ENCODE measurements at regions not wholly inside any gene's neighbourhood (a gene's known extent, or its start where the extent isn't known, plus 50 kb on each side); places are given as distances from the start of the nearest gene placed in this dataset.

- no peak for DNase-seq
- H3K4me1 ChIP-seq (ENCODE audit: control insufficient read depth, insufficient read depth, low read length, poor library complexity, severe bottlenecking): no peaks in the 10 kb centered on the region
- H3K27me3 ChIP-seq (replicated peaks; ENCODE audit: control insufficient read depth, insufficient read depth, low read length, poor library complexity, severe bottlenecking): no peaks in the 10 kb centered on the region
- no peaks in the 10 kb centered on the region for H3K36me3 ChIP-seq (ENCODE audit: control insufficient read depth, insufficient read depth, low read length)
- no peak overlapping the region for H3K27ac ChIP-seq (ENCODE audit: insufficient read depth, low read length, poor library complexity, severe bottlenecking)
- no peak overlapping the region for H3K4me3 ChIP-seq (ENCODE audit: insufficient read depth, low read depth, low read length, poor library complexity, severe bottlenecking)
- H3K9me3 ChIP-seq (ENCODE audit: control insufficient read depth, low read length): no peaks in the 10 kb centered on the region
Observed at GRCh38 chr3:26535151-26535550, 87.4 kb upstream of the LRRC3B start.

GRCh38 chr3:26536955-26537354, 85.6 kb upstream of the LRRC3B start:
- H3K4me1 ChIP-seq (ENCODE audit: control insufficient read depth, insufficient read depth, low read length, poor library complexity, severe bottlenecking): no peaks in the 10 kb centered on the region
- no peaks in the 10 kb centered on the region for H3K9me3 ChIP-seq (ENCODE audit: control insufficient read depth, low read length)
- no peaks in the 10 kb centered on the region for H3K36me3 ChIP-seq (ENCODE audit: control insufficient read depth, insufficient read depth, low read length)
- H3K27me3 ChIP-seq (replicated peaks; ENCODE audit: control insufficient read depth, insufficient read depth, low read length, poor library complexity, severe bottlenecking): no peaks in the 10 kb centered on the region
- no peak for DNase-seq
- no peak overlapping the region for H3K27ac ChIP-seq (ENCODE audit: insufficient read depth, low read length, poor library complexity, severe bottlenecking)
- no peak overlapping the region for H3K4me3 ChIP-seq (ENCODE audit: insufficient read depth, low read depth, low read length, poor library complexity, severe bottlenecking)

- H3K27me3 ChIP-seq (replicated peaks; ENCODE audit: control insufficient read depth, insufficient read depth, low read length, poor library complexity, severe bottlenecking): no peaks in the 10 kb centered on the region
- no peak overlapping the region for H3K4me3 ChIP-seq (ENCODE audit: insufficient read depth, low read depth, low read length, poor library complexity, severe bottlenecking)
- H3K9me3 ChIP-seq (ENCODE audit: control insufficient read depth, low read length): no peaks in the 10 kb centered on the region
- no peaks in the 10 kb centered on the region for H3K4me1 ChIP-seq (ENCODE audit: control insufficient read depth, insufficient read depth, low read length, poor library complexity, severe bottlenecking)
- no peak overlapping the region for H3K27ac ChIP-seq (ENCODE audit: insufficient read depth, low read length, poor library complexity, severe bottlenecking)
- no peaks in the 10 kb centered on the region for H3K36me3 ChIP-seq (ENCODE audit: control insufficient read depth, insufficient read depth, low read length)
- no peak for DNase-seq
Observed at GRCh38 chr3:26550413-26550812, 72.2 kb upstream of the LRRC3B start.

GRCh38 chr3:26556637-26557036, 65.9 kb upstream of the LRRC3B start:
- DNase-seq: no peak
- no peak overlapping the region for H3K27ac ChIP-seq (ENCODE audit: insufficient read depth, low read length, poor library complexity, severe bottlenecking)
- no peak overlapping the region for H3K4me3 ChIP-seq (ENCODE audit: insufficient read depth, low read depth, low read length, poor library complexity, severe bottlenecking)
- no peaks in the 10 kb centered on the region for H3K27me3 ChIP-seq (replicated peaks; ENCODE audit: control insufficient read depth, insufficient read depth, low read length, poor library complexity, severe bottlenecking)
- H3K9me3 ChIP-seq (ENCODE audit: control insufficient read depth, low read length): no peaks in the 10 kb centered on the region
- H3K4me1 ChIP-seq (ENCODE audit: control insufficient read depth, insufficient read depth, low read length, poor library complexity, severe bottlenecking): no peaks in the 10 kb centered on the region
- no peaks in the 10 kb centered on the region for H3K36me3 ChIP-seq (ENCODE audit: control insufficient read depth, insufficient read depth, low read length)

GRCh38 chr3:26558257-26558656, 64.3 kb upstream of the LRRC3B start:
- no peak overlapping the region for H3K27ac ChIP-seq (ENCODE audit: insufficient read depth, low read length, poor library complexity, severe bottlenecking)
- no peaks in the 10 kb centered on the region for H3K27me3 ChIP-seq (replicated peaks; ENCODE audit: control insufficient read depth, insufficient read depth, low read length, poor library complexity, severe bottlenecking)
- no peak for DNase-seq
- H3K36me3 ChIP-seq (ENCODE audit: control insufficient read depth, insufficient read depth, low read length): no peaks in the 10 kb centered on the region
- H3K4me1 ChIP-seq (ENCODE audit: control insufficient read depth, insufficient read depth, low read length, poor library complexity, severe bottlenecking): no peaks in the 10 kb centered on the region
- no peak overlapping the region for H3K4me3 ChIP-seq (ENCODE audit: insufficient read depth, low read depth, low read length, poor library complexity, severe bottlenecking)
- no peaks in the 10 kb centered on the region for H3K9me3 ChIP-seq (ENCODE audit: control insufficient read depth, low read length)

GRCh38 chr3:26559227-26559626, 63.3 kb upstream of the LRRC3B start:
- no peak for DNase-seq
- H3K36me3 ChIP-seq (ENCODE audit: control insufficient read depth, insufficient read depth, low read length): no peaks in the 10 kb centered on the region
- H3K27me3 ChIP-seq (replicated peaks; ENCODE audit: control insufficient read depth, insufficient read depth, low read length, poor library complexity, severe bottlenecking): no peaks in the 10 kb centered on the region
- no peaks in the 10 kb centered on the region for H3K4me1 ChIP-seq (ENCODE audit: control insufficient read depth, insufficient read depth, low read length, poor library complexity, severe bottlenecking)
- H3K4me3 ChIP-seq (ENCODE audit: insufficient read depth, low read depth, low read length, poor library complexity, severe bottlenecking): no peak overlapping the region
- no peaks in the 10 kb centered on the region for H3K9me3 ChIP-seq (ENCODE audit: control insufficient read depth, low read length)
- no peak overlapping the region for H3K27ac ChIP-seq (ENCODE audit: insufficient read depth, low read length, poor library complexity, severe bottlenecking)

GRCh38 chr3:26560081-26560480, 62.5 kb upstream of the LRRC3B start:
- Histone ChIP-seq H3K4me1 (ENCODE audit: control insufficient read depth, insufficient read depth, low read length, poor library complexity, severe bottlenecking) (no peaks in the 10 kb centered on the region), H3K36me3 (ENCODE audit: control insufficient read depth, insufficient read depth, low read length) (no peaks in the 10 kb centered on the region), H3K27ac (ENCODE audit: insufficient read depth, low read length, poor library complexity, severe bottlenecking) (no peak overlapping the region), H3K4me3 (ENCODE audit: insufficient read depth, low read depth, low read length, poor library complexity, severe bottlenecking) (no peak overlapping the region), H3K9me3 (ENCODE audit: control insufficient read depth, low read length) (no peaks in the 10 kb centered on the region), H3K27me3 (replicated peaks; ENCODE audit: control insufficient read depth, insufficient read depth, low read length, poor library complexity, severe bottlenecking) (no peaks in the 10 kb centered on the region)
- DNase-seq: no peak

GRCh38 chr3:26562021-26562768, 60.4 kb upstream of the LRRC3B start:
- DNase-seq: no peak
- Histone ChIP-seq H3K36me3 (ENCODE audit: control insufficient read depth, insufficient read depth, low read length) (no peaks in the 10 kb centered on the region), H3K4me1 (ENCODE audit: control insufficient read depth, insufficient read depth, low read length, poor library complexity, severe bottlenecking) (no peaks in the 10 kb centered on the region), H3K4me3 (ENCODE audit: insufficient read depth, low read depth, low read length, poor library complexity, severe bottlenecking) (no peak overlapping the region), H3K27me3 (replicated peaks; ENCODE audit: control insufficient read depth, insufficient read depth, low read length, poor library complexity, severe bottlenecking) (no peaks in the 10 kb centered on the region), H3K9me3 (ENCODE audit: control insufficient read depth, low read length) (no peaks in the 10 kb centered on the region), H3K27ac (ENCODE audit: insufficient read depth, low read length, poor library complexity, severe bottlenecking) (no peak overlapping the region)
